Lower leg skin (tissue), 3 donors: ENCODE measurements at regions not wholly inside any gene's neighbourhood (a gene's known extent, or its start where the extent isn't known, plus 50 kb on each side); places are given as distances from the start of the nearest gene placed in this dataset.

Experiments used
- POLR2A ChIP-seq, 2 donors: fragments of 450-650 bp; IDR thresholded peaks; one replicate each; pipeline ENCODE4 v1.6.1; 2016 to 2017; ENCODE audit warnings: antibody characterized with exemption in 2 of 2, mild to moderate bottlenecking in 1 of 2, moderate library complexity in 1 of 2
- TF ChIP-seq, protein P1 (sequence below), 3 donors: fragments of 450-650 bp; IDR thresholded peaks; one replicate each; pipeline ENCODE4 v1.5.1; 2016; ENCODE audit warnings: antibody characterized with exemption in 3 of 3, mild to moderate bottlenecking in 3 of 3, moderate library complexity in 2 of 3

DNA sequence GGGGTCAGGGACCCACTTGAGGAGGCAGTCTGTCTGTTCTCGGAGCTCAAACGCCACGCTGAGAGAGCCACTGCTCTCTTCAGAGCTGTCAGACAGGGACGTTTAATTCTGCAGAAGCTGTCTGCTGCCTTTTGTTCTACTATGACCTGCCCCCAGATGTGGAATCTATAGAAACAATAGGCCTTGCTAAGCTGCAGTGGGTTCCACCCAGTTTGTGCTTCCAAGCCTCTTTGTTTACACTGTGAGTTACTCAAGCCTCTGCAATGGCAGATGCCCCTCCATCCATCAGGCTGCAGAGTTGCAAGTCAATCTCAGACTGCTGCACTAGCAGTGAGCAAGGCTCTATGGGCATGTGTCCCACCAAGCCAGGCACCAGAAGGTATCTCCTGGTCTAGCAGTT, 158.1 kb downstream of the DTHD1 start:
- TF ChIP-seq, protein P1, sequence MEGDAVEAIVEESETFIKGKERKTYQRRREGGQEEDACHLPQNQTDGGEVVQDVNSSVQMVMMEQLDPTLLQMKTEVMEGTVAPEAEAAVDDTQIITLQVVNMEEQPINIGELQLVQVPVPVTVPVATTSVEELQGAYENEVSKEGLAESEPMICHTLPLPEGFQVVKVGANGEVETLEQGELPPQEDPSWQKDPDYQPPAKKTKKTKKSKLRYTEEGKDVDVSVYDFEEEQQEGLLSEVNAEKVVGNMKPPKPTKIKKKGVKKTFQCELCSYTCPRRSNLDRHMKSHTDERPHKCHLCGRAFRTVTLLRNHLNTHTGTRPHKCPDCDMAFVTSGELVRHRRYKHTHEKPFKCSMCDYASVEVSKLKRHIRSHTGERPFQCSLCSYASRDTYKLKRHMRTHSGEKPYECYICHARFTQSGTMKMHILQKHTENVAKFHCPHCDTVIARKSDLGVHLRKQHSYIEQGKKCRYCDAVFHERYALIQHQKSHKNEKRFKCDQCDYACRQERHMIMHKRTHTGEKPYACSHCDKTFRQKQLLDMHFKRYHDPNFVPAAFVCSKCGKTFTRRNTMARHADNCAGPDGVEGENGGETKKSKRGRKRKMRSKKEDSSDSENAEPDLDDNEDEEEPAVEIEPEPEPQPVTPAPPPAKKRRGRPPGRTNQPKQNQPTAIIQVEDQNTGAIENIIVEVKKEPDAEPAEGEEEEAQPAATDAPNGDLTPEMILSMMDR (IDR thresholded peaks at IDR 0.05), result no peak
- TF ChIP-seq POLR2A (IDR thresholded peaks at IDR 0.05), result no peak
